SJCRH30 (cell line): ENCODE measurements at regions not wholly inside any gene's neighbourhood (a gene's known extent, or its start where the extent isn't known, plus 50 kb on each side); places are given as distances from the start of the nearest gene placed in this dataset.
A peak's percentile ranks its signal among the peaks of the same experiment; 100 is the strongest.
"Not testable (repeated sequence)": the region's sequence is repeated elsewhere in the genome, so short reads cannot be mapped to it uniquely, and the experiment has no call there.

ENCODE experiments used
- DNase-seq, 2 experiments: peaks; one replicate each; pipeline ENCODE4 v3.0.0-alpha.2; 2015 to 2020
- H3K27ac ChIP-seq: fragments of 250-450 bp; sonication (Bioruptor Pico); 2 replicates; pipeline ENCODE4 v1.5.1; 2020; ENCODE audit warnings: mild to moderate bottlenecking, moderate library complexity
- H3K27me3 ChIP-seq: fragments of 250-450 bp; sonication (Bioruptor Pico); 2 replicates; pipeline ENCODE4 v1.5.1; 2020; ENCODE audit warnings: mild to moderate bottlenecking, moderate library complexity
- H3K36me3 ChIP-seq: fragments of 250-450 bp; sonication (Bioruptor Pico); 2 replicates; pipeline ENCODE4 v1.5.1; 2020; ENCODE audit warnings: mild to moderate bottlenecking, moderate library complexity
- H3K4me1 ChIP-seq: fragments of 250-450 bp; sonication (Bioruptor Pico); 2 replicates; pipeline ENCODE4 v1.5.1; 2020; ENCODE audit warnings: mild to moderate bottlenecking, moderate library complexity
- H3K4me3 ChIP-seq: fragments of 250-450 bp; sonication (Bioruptor Pico); 2 replicates; pipeline ENCODE4 v1.5.1; 2020; ENCODE audit warnings: mild to moderate bottlenecking, moderate library complexity
- H3K9me3 ChIP-seq: fragments of 250-450 bp; sonication (Bioruptor Pico); replicated peaks from 2 replicates; pipeline ENCODE4 v1.5.1; 2020; ENCODE audit warnings: mild to moderate bottlenecking, moderate library complexity

GRCh38 chrX:99988532-99988931, 421.5 kb downstream of the PCDH19 start:
- not testable (repeated sequence) for DNase-seq, H3K4me3 ChIP-seq, H3K27me3 ChIP-seq, H3K36me3 ChIP-seq, H3K9me3 ChIP-seq, H3K4me1 ChIP-seq, H3K27ac ChIP-seq

GRCh38 chrX:99973572-99974226, 436.4 kb downstream of the PCDH19 start:
- H3K27ac ChIP-seq = no peak overlapping the region
- no peak overlapping the region for H3K4me3 ChIP-seq
- no peaks in the 10 kb centered on the region for H3K9me3 ChIP-seq
- no peaks in the 10 kb centered on the region for H3K4me1 ChIP-seq
- no peaks in the 10 kb centered on the region for H3K36me3 ChIP-seq
- DNase-seq = no peak
- no peaks in the 10 kb centered on the region for H3K27me3 ChIP-seq

DNA sequence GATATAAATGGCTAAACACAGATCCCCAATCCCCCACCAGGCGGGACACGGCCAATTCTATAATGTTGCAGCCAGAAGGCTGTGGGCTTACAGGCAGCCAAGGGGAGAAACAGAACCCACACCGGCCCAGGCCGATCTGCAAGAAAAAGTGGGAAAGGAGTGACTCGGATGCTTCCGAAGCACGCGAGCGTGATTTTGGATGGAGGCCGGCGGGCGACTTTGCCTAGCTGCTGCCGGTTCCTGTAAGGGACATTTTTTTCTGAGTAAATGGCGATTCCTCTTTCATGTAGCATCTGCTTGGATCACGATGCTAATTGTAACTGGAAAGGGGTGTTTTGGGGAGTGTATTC, 470.2 kb downstream of the PCDH19 start:
- Histone ChIP-seq H3K4me1 (no peaks in the 10 kb centered on the region), H3K9me3 (no peaks in the 10 kb centered on the region), H3K36me3 (no peaks in the 10 kb centered on the region), H3K4me3 (no peak overlapping the region), H3K27me3 (no peaks in the 10 kb centered on the region), H3K27ac (no peak overlapping the region)
- no peak for DNase-seq

DNA sequence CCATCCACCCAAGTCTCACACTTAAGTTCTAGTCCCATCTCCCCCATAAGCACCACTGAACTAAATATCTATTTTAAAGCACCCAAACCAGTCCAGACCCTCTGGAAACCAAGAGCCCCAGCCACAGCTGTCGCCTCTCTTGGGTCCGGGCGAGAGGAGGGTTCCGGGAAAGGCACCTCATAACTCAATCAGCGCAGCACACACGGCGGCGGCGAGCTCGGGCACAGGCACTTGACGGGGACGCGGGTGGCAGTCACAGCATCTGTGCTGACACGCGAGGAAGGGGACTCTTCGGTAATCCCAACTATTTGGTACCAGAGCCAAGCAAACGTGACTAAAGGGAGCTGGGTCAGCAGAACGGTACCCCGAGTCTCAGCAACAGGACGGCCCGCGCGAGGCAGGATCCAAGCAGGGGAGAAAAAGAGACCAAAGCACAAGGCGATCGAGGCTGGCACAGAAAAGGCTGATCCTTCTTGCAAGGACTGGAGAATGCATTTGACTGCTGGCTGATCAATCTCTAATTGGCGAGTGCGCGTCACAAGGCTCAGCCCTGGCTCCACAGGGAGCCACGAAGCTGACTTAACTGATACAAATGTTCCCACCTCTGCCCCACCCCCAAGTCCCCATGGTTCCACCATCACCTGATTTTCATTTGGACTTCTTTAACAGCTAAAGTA, 470.7 kb downstream of the PCDH19 start:
- not testable (repeated sequence) for DNase-seq, H3K27ac ChIP-seq

GRCh38 chrX:99938464-99938863, 471.6 kb downstream of the PCDH19 start:
- no peak for DNase-seq
- no peaks in the 10 kb centered on the region for H3K36me3 ChIP-seq
- H3K4me1 ChIP-seq = no peaks in the 10 kb centered on the region
- no peak overlapping the region for H3K4me3 ChIP-seq
- H3K9me3 ChIP-seq = no peaks in the 10 kb centered on the region
- no peak overlapping the region for H3K27ac ChIP-seq
- H3K27me3 ChIP-seq = no peaks in the 10 kb centered on the region

More for the DNA sequence above, 470.7 kb downstream of the PCDH19 start:
- not testable (repeated sequence) for H3K9me3 ChIP-seq, H3K4me1 ChIP-seq, H3K4me3 ChIP-seq, H3K27me3 ChIP-seq, H3K36me3 ChIP-seq

DNA sequence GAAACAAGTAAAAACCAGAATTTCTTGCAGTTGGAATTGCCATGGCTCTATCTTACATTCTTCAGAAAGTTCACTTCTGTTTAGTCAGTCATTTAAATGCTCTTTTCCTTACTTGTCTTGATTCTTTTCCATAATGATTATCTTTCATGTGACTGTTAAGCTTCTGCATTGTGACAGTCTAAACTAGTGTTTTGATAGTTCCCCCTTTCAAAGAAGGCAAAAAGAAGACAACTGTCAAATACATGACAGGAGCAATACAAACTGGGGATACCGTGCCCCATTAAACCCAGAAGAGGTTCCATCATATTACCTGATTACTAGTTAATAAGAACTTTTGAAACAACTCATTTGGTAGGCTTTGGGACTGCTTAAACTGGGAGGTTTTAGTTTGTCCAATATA, 476.2 kb downstream of the PCDH19 start:
- Histone ChIP-seq H3K27ac (no peak overlapping the region), H3K27me3 (no peaks in the 10 kb centered on the region), H3K9me3 (no peaks in the 10 kb centered on the region), H3K4me3 (no peak overlapping the region), H3K4me1 (no peaks in the 10 kb centered on the region), H3K36me3 (no peaks in the 10 kb centered on the region)
- no peak for DNase-seq

DNA sequence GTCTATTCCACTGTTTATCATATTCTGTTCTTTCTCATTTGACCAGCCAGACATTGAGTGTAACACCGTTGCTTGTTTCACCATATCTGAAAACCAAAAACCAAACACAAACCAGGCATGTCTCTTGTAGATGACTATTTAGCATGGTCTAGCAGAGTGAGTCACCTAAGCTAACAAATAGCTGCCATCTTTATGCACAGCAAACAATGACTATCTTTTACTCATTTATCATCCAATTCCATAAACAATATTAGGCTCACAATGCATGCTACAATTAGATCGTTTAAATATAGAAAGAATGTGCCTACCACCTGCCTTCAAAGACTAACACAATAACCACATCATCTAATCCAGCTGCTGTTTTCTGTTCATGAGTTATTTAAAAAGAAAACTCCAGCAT, 495.4 kb downstream of the PCDH19 start:
- Histone ChIP-seq H3K9me3 (no peaks in the 10 kb centered on the region), H3K27ac (no peak overlapping the region), H3K4me1 (no peaks in the 10 kb centered on the region), H3K4me3 (no peak overlapping the region), H3K36me3 (no peaks in the 10 kb centered on the region), H3K27me3 (no peaks in the 10 kb centered on the region)
- no peak for DNase-seq

- DNase-seq = no peak
- Histone ChIP-seq H3K9me3 (no peaks in the 10 kb centered on the region), H3K36me3 (no peaks in the 10 kb centered on the region), H3K27ac (no peak overlapping the region), H3K27me3 (no peaks in the 10 kb centered on the region), H3K4me3 (no peak overlapping the region), H3K4me1 (no peaks in the 10 kb centered on the region)
Observed at GRCh38 chrX:99913611-99914010, 496.5 kb downstream of the PCDH19 start.

DNA sequence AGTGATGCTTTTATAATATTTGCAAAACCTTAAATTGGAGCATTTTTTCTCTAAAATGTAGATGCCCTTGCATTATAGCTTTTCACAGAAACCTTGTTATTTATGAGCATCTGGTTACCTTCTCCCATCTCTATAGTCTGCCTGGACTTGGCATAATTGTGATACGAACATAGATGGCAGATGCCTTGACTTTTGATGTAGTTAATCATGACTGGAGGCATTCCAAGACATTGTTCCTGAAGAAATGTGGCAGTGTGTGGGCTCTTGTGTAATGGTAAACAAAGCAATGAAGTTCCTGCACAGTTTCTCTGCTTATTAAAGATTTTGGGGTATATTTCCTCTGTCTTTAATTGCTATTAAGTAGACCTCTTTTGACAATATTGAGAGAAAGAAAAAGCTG, 500.1 kb downstream of the PCDH19 start:
- H3K4me1 ChIP-seq = no peaks in the 10 kb centered on the region
- no peaks in the 10 kb centered on the region for H3K27me3 ChIP-seq
- no peak overlapping the region for H3K27ac ChIP-seq
- DNase-seq = no peak
- no peaks in the 10 kb centered on the region for H3K9me3 ChIP-seq
- H3K36me3 ChIP-seq = no peaks in the 10 kb centered on the region
- H3K4me3 ChIP-seq = no peak overlapping the region

GRCh38 chrX:99901091-99901490, 509.0 kb downstream of the PCDH19 start:
- Histone ChIP-seq H3K4me1 (no peaks in the 10 kb centered on the region), H3K27ac (no peak overlapping the region), H3K36me3 (no peaks in the 10 kb centered on the region), H3K27me3 (no peaks in the 10 kb centered on the region), H3K4me3 (no peak overlapping the region), H3K9me3 (no peaks in the 10 kb centered on the region)
- peak; percentile 66 to 68 for DNase-seq

GRCh38 chrX:99887918-99888317, 522.2 kb downstream of the PCDH19 start:
- Histone ChIP-seq H3K27ac (no peak overlapping the region), H3K27me3 (no peaks in the 10 kb centered on the region), H3K4me1 (no peaks in the 10 kb centered on the region), H3K9me3 (no peaks in the 10 kb centered on the region), H3K36me3 (no peaks in the 10 kb centered on the region), H3K4me3 (no peak overlapping the region)
- no peak for DNase-seq

DNA sequence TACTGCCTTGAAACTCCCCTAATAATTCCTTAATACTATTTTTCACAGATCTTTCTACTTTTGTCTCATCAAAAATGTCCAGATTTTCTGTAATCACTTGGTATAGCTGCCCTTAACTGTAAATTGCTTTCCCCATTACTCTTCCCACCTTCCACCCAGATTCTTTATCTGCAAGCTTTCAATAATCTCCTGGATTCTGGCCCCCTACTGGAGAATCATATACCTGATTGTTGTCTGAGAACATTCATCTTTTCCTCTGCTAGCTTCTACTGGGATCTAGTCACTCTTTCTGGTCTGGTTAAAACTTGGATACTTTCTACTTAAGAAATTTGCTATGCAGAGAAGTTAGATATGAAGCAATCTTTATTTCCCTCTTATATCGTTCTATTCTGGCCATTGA, 552.6 kb downstream of the PCDH19 start:
- Histone ChIP-seq H3K27ac (no peak overlapping the region), H3K27me3 (no peaks in the 10 kb centered on the region), H3K4me1 (no peaks in the 10 kb centered on the region), H3K4me3 (no peak overlapping the region), H3K36me3 (no peaks in the 10 kb centered on the region), H3K9me3 (no peaks in the 10 kb centered on the region)
- peak in 1 of 2 experiments; percentile 5 for DNase-seq

- DNase-seq = no peak
- H3K36me3 ChIP-seq = no peaks in the 10 kb centered on the region
- H3K9me3 ChIP-seq = no peaks in the 10 kb centered on the region
- no peak overlapping the region for H3K27ac ChIP-seq
- no peak overlapping the region for H3K4me3 ChIP-seq
- H3K27me3 ChIP-seq = no peaks in the 10 kb centered on the region
- no peaks in the 10 kb centered on the region for H3K4me1 ChIP-seq
Observed at GRCh38 chrX:99833821-99834220, 576.3 kb downstream of the PCDH19 start.

GRCh38 chrX:99820197-99820596, 589.9 kb downstream of the PCDH19 start:
- H3K27me3 ChIP-seq = no peaks in the 10 kb centered on the region
- DNase-seq = no peak
- H3K9me3 ChIP-seq = no peaks in the 10 kb centered on the region
- no peaks in the 10 kb centered on the region for H3K4me1 ChIP-seq
- no peak overlapping the region for H3K4me3 ChIP-seq
- H3K36me3 ChIP-seq = no peaks in the 10 kb centered on the region
- H3K27ac ChIP-seq = no peak overlapping the region

- no peak overlapping the region for H3K27ac ChIP-seq
- DNase-seq = no peak
- no peaks in the 10 kb centered on the region for H3K9me3 ChIP-seq
- H3K4me3 ChIP-seq = no peak overlapping the region
- no peaks in the 10 kb centered on the region for H3K4me1 ChIP-seq
- no peaks in the 10 kb centered on the region for H3K36me3 ChIP-seq
- H3K27me3 ChIP-seq = no peaks in the 10 kb centered on the region
Observed at GRCh38 chrX:99800016-99800415, 610.1 kb downstream of the PCDH19 start.

DNA sequence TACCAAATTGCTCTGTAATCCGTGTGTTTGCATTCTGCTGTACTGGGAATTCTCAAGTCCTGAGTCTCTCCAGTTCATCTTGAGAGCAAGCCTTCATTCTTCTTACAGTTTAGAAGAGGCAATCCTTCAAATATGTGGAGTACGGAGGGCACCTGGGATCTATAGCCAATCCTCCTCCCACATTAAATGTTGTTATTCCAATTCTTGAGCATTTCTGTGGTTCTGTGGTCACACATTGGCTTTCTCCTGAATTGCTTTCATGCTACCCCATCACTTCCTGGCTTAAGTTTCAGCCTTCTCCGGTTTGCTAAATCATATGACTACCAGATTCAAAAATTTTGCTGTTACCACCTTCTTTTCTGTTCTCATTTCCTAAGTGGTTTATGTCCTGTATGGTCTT, 611.1 kb downstream of the PCDH19 start:
- no peaks in the 10 kb centered on the region for H3K4me1 ChIP-seq
- H3K9me3 ChIP-seq = no peaks in the 10 kb centered on the region
- no peak overlapping the region for H3K4me3 ChIP-seq
- H3K27ac ChIP-seq = no peak overlapping the region
- H3K36me3 ChIP-seq = no peaks in the 10 kb centered on the region
- peak; percentile 11 to 13 for DNase-seq
- no peaks in the 10 kb centered on the region for H3K27me3 ChIP-seq
